Endothelial cell (in vitro differentiated cells): ENCODE measurements at regions not wholly inside any gene's neighbourhood (a gene's known extent, or its start where the extent isn't known, plus 50 kb on each side); places are given as distances from the start of the nearest gene placed in this dataset.

ENCODE experiments used
- DNase-seq: peaks from one replicate; pipeline ENCODE4 v3.0.0; 2021; ENCODE audit warnings: low spot score
- H3K27ac Mint-ChIP-seq: one replicate; pipeline ENCODE4 v1.8.0; 2021; ENCODE audit warnings: mixed read lengths, inconsistent platforms; ENCODE audit not compliant: unreplicated experiment
- H3K27me3 Mint-ChIP-seq: one replicate; pipeline ENCODE4 v1.8.0; 2021; ENCODE audit warnings: mild to moderate bottlenecking, moderate library complexity, mixed read lengths, inconsistent platforms; ENCODE audit not compliant: unreplicated experiment
- H3K36me3 Mint-ChIP-seq: one replicate; pipeline ENCODE4 v1.8.0; 2021; ENCODE audit warnings: mild to moderate bottlenecking, low read depth, mixed read lengths, inconsistent platforms; ENCODE audit not compliant: unreplicated experiment
- H3K4me1 Mint-ChIP-seq: one replicate; pipeline ENCODE4 v1.8.0; 2021; ENCODE audit warnings: mild to moderate bottlenecking, mixed read lengths, inconsistent platforms; ENCODE audit not compliant: unreplicated experiment
- H3K4me3 Mint-ChIP-seq: one replicate; pipeline ENCODE4 v1.8.0; 2021; ENCODE audit warnings: mild to moderate bottlenecking, mixed read lengths, inconsistent platforms; ENCODE audit not compliant: unreplicated experiment
- H3K9me3 Mint-ChIP-seq: one replicate; pipeline ENCODE4 v1.8.0; 2021; ENCODE audit warnings: mixed read lengths, inconsistent platforms; ENCODE audit not compliant: unreplicated experiment
- TF ChIP-seq, protein P1 (sequence below): fragments of 200-600 bp; sonication (generic); IDR thresholded peaks from one replicate; pipeline ENCODE4 v1.5.0; 2021; ENCODE audit warnings: antibody characterized with exemption; ENCODE audit not compliant: unreplicated experiment

DNA sequence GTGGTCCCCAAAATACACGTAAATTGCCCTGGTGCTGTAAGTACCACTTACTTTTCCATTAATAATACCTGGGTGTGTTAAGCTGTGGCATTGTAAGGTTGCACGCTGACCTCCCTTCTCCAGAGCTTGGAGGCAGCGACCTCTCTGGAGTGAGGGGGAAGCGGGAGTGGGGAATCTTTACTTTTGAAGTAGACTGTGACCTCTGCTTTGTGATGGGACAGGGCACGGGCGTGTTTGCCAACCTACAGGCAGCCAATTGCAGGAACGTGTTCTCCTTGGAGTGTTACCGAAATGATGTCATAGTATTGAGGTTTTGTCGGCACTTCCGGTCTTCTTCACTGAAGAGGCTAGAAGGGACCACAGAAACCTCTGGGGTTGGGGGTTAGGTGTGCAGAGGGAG, 227.3 kb upstream of the C2CD4B start:
- peak; percentile 6 for DNase-seq
- Mint-ChIP-seq H3K9me3 (no peaks in the 10 kb centered on the region), H3K27ac (peak overlapping the region; percentile 30)

DNA sequence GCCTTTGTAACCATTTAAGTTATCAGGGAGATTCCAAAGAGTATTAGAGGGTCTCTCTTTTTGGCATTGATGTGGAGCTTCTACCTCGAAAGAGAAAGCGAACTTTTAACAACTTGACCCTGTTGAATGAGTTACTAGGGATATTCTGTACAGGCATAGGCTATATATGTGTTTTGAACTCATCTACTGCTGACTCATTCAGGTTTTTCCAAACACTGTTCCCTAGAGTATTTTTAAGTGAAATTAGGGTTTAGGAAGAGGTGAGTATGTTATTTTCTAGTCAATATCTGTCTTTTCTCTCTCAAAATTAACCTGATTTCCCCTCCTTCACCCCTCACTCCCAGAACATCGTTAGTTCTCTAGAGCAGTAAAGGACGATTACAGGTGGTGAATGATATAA, 228.1 kb upstream of the C2CD4B start:
- Mint-ChIP-seq H3K4me3 (no peak overlapping the region), H3K36me3 (peaks cover 3% of the 10 kb centered on the region), H3K27me3 (peaks cover 5% of the 10 kb centered on the region), H3K4me1 (peaks cover 10% of the 10 kb centered on the region), H3K9me3 (no peaks in the 10 kb centered on the region), H3K27ac (no peak overlapping the region)
- TF ChIP-seq, protein P1, sequence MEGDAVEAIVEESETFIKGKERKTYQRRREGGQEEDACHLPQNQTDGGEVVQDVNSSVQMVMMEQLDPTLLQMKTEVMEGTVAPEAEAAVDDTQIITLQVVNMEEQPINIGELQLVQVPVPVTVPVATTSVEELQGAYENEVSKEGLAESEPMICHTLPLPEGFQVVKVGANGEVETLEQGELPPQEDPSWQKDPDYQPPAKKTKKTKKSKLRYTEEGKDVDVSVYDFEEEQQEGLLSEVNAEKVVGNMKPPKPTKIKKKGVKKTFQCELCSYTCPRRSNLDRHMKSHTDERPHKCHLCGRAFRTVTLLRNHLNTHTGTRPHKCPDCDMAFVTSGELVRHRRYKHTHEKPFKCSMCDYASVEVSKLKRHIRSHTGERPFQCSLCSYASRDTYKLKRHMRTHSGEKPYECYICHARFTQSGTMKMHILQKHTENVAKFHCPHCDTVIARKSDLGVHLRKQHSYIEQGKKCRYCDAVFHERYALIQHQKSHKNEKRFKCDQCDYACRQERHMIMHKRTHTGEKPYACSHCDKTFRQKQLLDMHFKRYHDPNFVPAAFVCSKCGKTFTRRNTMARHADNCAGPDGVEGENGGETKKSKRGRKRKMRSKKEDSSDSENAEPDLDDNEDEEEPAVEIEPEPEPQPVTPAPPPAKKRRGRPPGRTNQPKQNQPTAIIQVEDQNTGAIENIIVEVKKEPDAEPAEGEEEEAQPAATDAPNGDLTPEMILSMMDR, result no peak
- no peak for DNase-seq

More for the DNA sequence above, 227.3 kb upstream of the C2CD4B start:
- peaks cover 5% of the 10 kb centered on the region for H3K27me3 Mint-ChIP-seq
- TF ChIP-seq, protein P1, result no peak
- peak overlapping the region; percentile 93 for H3K4me3 Mint-ChIP-seq
- H3K36me3 Mint-ChIP-seq, result no peaks in the 10 kb centered on the region
- peaks cover 10% of the 10 kb centered on the region for H3K4me1 Mint-ChIP-seq

DNA sequence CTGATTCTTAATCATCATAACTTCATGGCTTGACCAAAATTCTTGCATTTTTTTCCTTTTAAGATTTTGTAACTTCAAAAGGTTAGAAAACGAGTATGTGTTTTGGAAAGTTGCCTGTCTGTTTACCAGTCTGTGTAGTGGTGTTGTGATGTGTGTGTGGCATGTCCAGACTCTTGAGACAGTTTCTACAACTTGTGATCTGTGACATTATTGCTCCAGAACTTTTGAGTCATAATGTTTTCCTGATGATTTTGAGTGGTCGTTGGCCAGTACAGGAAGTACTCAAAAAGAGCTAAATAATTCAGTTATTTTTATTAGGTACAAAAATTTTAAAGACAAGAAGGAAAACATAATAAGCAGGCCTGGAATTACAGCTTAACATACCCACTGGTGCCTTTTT, 229.0 kb upstream of the C2CD4B start:
- no peak overlapping the region for H3K4me3 Mint-ChIP-seq
- TF ChIP-seq, protein P1, result no peak
- no peak for DNase-seq
- no peaks in the 10 kb centered on the region for H3K9me3 Mint-ChIP-seq
- H3K27me3 Mint-ChIP-seq, result peaks cover 5% of the 10 kb centered on the region
- peaks cover 8% of the 10 kb centered on the region for H3K36me3 Mint-ChIP-seq
- peaks cover 10% of the 10 kb centered on the region for H3K4me1 Mint-ChIP-seq
- no peak overlapping the region for H3K27ac Mint-ChIP-seq

DNA sequence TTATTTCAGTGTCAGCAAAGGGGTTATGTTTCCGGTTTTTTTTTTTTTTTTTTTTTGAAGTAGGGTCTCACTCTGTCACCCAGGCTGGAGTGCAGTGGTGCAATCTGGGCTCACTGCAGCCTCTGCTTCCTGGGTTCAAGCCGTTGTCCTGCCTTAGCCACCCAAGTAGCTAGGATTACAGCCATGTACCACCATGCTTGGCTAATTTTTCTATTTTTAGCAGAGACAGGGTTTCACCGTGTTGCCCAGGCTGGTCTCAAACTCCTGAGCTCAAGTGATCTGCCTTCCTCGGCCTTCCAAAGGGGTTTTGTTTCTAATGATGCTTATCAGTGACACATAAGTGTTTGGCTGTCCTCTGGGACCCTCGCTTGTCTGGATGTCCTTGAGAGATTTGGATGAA, 235.7 kb upstream of the C2CD4B start:
- Mint-ChIP-seq H3K27me3 (peaks cover 3% of the 10 kb centered on the region), H3K9me3 (peaks cover 5% of the 10 kb centered on the region), H3K27ac (no peak overlapping the region), H3K4me3 (no peak overlapping the region), H3K36me3 (peaks cover 26% of the 10 kb centered on the region), H3K4me1 (no peaks in the 10 kb centered on the region)
- DNase-seq, result no peak
- TF ChIP-seq, protein P1, result no peak

DNA sequence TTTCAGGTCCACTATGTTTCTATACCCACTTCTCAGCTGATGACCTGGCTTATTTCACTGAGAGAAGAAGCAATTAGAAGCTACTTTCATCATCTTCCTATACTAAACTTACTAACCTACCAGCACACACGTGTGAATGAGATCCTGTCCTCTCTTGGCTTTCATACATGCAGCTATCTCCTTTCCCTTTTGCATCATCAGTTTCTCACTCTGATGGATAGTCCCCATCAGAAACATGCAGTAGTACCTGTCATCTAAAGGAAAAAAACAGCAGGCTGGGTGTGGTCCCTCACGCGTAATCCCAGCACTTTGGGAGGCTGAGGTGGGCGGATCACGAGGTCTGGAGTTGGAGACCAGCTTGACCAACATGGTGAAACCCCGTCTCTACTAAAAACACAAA, 237.6 kb upstream of the C2CD4B start:
- Mint-ChIP-seq H3K9me3 (peaks cover 5% of the 10 kb centered on the region), H3K36me3 (peaks cover 26% of the 10 kb centered on the region), H3K4me3 (no peak overlapping the region), H3K4me1 (no peaks in the 10 kb centered on the region), H3K27ac (no peak overlapping the region), H3K27me3 (peaks cover 3% of the 10 kb centered on the region)
- TF ChIP-seq, protein P1, result no peak
- no peak for DNase-seq
